HCT116 (cell line): ENCODE measurements at regions not wholly inside any gene's neighbourhood (a gene's known extent, or its start where the extent isn't known, plus 50 kb on each side); places are given as distances from the start of the nearest gene placed in this dataset.

Source experiments
- ATF3 ChIP-seq: IDR thresholded peaks from 2 replicates; pipeline ENCODE4 v1.6.1; 2012
- CTCF ChIP-seq, 3 experiments: fragments of 200-600 bp in 1 of 3; sonication (generic) in 1 of 3; IDR thresholded peaks in 2 of 3; conservative IDR thresholded peaks in 1 of 3; 2 replicates each; pipeline ENCODE4 v1.5.1; 2012 to 2017; ENCODE audit warnings: low read depth in 2 of 3, low read length in 2 of 3, antibody characterized with exemption in 1 of 3, borderline replicate concordance in 1 of 3, control low read depth in 1 of 3, mild to moderate bottlenecking in 1 of 3, mixed read lengths in 1 of 3, mixed run types in 1 of 3, moderate library complexity in 1 of 3; ENCODE audit not compliant: insufficient read depth in 1 of 3
- EZH2 ChIP-seq: fragments of 200-600 bp; sonication (generic); IDR thresholded peaks from 2 replicates; pipeline ENCODE4 v1.6.1; 2017; ENCODE audit warnings: antibody characterized with exemption, mixed run types
- JUND ChIP-seq: IDR thresholded peaks from 2 replicates; pipeline ENCODE4 v1.6.1; 2012
- RAD21 ChIP-seq: IDR thresholded peaks from 2 replicates; pipeline ENCODE4 v1.6.1; 2012; ENCODE audit warnings: low read depth, mild to moderate bottlenecking
- SIN3A ChIP-seq: IDR thresholded peaks from 2 replicates; pipeline ENCODE4 v1.6.1; 2012; ENCODE audit warnings: low read depth
- TF ChIP-seq, protein P1 (sequence below): IDR thresholded peaks from 2 replicates; pipeline ENCODE4 v1.6.1; 2012; ENCODE audit warnings: low read depth

- TF ChIP-seq, protein P1, sequence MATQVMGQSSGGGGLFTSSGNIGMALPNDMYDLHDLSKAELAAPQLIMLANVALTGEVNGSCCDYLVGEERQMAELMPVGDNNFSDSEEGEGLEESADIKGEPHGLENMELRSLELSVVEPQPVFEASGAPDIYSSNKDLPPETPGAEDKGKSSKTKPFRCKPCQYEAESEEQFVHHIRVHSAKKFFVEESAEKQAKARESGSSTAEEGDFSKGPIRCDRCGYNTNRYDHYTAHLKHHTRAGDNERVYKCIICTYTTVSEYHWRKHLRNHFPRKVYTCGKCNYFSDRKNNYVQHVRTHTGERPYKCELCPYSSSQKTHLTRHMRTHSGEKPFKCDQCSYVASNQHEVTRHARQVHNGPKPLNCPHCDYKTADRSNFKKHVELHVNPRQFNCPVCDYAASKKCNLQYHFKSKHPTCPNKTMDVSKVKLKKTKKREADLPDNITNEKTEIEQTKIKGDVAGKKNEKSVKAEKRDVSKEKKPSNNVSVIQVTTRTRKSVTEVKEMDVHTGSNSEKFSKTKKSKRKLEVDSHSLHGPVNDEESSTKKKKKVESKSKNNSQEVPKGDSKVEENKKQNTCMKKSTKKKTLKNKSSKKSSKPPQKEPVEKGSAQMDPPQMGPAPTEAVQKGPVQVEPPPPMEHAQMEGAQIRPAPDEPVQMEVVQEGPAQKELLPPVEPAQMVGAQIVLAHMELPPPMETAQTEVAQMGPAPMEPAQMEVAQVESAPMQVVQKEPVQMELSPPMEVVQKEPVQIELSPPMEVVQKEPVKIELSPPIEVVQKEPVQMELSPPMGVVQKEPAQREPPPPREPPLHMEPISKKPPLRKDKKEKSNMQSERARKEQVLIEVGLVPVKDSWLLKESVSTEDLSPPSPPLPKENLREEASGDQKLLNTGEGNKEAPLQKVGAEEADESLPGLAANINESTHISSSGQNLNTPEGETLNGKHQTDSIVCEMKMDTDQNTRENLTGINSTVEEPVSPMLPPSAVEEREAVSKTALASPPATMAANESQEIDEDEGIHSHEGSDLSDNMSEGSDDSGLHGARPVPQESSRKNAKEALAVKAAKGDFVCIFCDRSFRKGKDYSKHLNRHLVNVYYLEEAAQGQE: no peak
- no peak for TF ChIP-seq JUND
- TF ChIP-seq EZH2: no peak
- no peak for TF ChIP-seq CTCF (IDR thresholded peaks at IDR 0.05 in 2 of 3, conservative IDR thresholded peaks at IDR 0.05 in 1 of 3; ENCODE audit: borderline replicate concordance in 1 of 3, insufficient read depth in 1 of 3, low read depth in 2 of 3, low read length in 2 of 3)
- TF ChIP-seq ATF3: no peak
- TF ChIP-seq SIN3A: no peak
- no peak for TF ChIP-seq RAD21
These were observed 427.8 kb upstream of the CDH6 start for GRCh38 chr5:30765706-30766105.
